ENCODE measurements at regions not wholly inside any gene's neighbourhood (a gene's known extent, or its start where the extent isn't known, plus 50 kb on each side); places are given as distances from the start of the nearest gene placed in this dataset.

DNA sequence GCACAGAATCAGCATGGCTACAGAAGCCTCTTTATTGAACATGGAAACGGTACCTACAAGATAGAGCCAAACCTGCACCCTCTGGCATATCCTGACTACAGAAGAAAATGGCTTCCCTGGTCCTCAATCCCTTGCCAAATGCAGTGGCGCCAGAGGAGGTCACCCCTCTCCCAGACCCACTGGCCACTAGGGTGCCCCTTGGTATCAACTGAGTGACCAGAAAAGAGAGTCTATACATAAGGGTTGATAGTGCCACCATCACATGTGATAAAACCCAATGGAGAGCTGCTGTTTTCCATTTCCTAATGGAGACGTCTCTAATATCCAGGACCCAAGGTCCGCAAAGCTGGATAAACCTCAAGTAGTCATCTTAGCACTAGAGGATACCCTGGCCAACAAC lies 52.7 kb upstream of the ALK start:
- Mint-ChIP-seq H3K4me1 (ENCODE audit: low read depth in 2 of 2) (no peaks in the 10 kb centered on the region), H3K36me3 (no peaks in the 10 kb centered on the region), H3K4me3 (no peak overlapping the region), H3K9me3 (no peaks in the 10 kb centered on the region), H3K27ac (no peak overlapping the region), H3K27me3 (peaks cover 7% of the 10 kb centered on the region in 2 donors)
- ATAC-seq (no peak), DNase-seq (ENCODE audit: low spot score) (no peak)

DNA sequence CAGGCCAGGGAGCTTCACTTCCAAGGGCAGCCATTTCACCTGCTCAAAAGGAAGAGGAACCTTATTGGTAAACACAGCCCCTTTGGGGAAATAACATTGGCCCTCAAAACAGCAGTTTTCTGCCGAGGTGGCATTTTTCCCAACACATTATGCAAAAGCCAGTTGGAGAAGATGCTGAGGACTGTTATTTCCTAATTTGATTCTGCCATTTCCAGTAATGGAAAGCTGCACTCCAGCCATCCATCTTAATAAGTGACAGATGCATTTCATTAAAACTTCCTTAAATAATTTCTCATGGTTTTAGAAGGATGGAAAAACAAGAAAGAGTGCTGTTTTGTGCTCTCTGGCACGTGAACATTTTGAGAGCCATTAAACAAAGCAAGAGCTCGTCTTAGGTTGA lies 55.9 kb upstream of the ALK start:
- no peaks in the 10 kb centered on the region for H3K9me3 Mint-ChIP-seq
- no peak for DNase-seq (ENCODE audit: low spot score)
- no peaks in the 10 kb centered on the region for H3K36me3 Mint-ChIP-seq
- no peaks in the 10 kb centered on the region for H3K4me1 Mint-ChIP-seq (ENCODE audit: low read depth in 2 of 2)
- H3K4me3 Mint-ChIP-seq, result no peak overlapping the region
- H3K27me3 Mint-ChIP-seq, result peaks cover 7 to 10% of the 10 kb centered on the region in 2 donors
- no peak overlapping the region for H3K27ac Mint-ChIP-seq
- ATAC-seq, result no peak

DNA sequence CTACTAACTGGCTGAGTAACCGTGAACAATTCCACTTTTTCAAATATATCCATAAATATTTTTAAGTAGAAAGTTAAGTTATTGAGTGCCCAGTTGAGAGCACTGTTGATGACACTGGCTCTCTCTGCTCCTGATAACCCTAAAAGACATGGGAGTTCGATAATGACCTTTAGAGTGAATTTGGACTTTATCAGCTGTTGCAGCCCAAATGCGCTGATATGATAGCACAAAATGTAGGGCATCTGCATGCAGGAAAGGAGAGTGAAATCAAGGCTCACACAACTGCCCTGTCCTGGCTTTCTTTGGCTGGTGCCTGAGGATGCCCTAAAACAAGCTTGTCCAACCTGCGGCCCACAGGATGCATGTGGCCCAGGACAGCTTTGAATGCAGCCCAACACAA lies 60.0 kb upstream of the ALK start:
- no peaks in the 10 kb centered on the region for H3K9me3 Mint-ChIP-seq
- no peak for ATAC-seq

DNA sequence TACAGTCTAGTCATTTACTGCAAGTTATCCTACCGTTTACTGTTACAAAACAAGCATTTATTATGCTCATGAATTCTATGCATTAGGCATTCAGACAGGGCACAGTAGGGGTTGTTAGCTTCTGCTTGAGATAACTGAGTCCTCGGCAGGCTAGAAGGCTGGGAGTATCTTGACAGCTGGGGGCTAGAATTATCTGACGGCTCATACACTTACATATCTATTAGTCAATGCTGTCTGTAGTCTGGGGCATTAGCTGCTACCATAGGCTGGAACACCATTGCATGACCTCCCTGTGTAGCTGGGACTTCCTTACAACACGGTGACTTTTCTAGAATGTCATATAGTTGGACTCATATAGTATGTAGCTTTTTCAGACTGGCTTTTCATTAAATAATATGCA lies 61.9 kb upstream of the ALK start:
- H3K4me3 Mint-ChIP-seq, result no peak overlapping the region
- no peaks in the 10 kb centered on the region for H3K9me3 Mint-ChIP-seq
- DNase-seq (ENCODE audit: low spot score) (no peak), ATAC-seq (no peak)
- no peaks in the 10 kb centered on the region for H3K4me1 Mint-ChIP-seq (ENCODE audit: low read depth in 2 of 2)
- no peak overlapping the region for H3K27ac Mint-ChIP-seq
- peaks cover 7 to 9% of the 10 kb centered on the region in 2 donors for H3K27me3 Mint-ChIP-seq
- H3K36me3 Mint-ChIP-seq, result no peaks in the 10 kb centered on the region

More for the DNA sequence above, 60.0 kb upstream of the ALK start:
- no peaks in the 10 kb centered on the region for H3K36me3 Mint-ChIP-seq
- DNase-seq (ENCODE audit: low spot score), result no peak
- H3K4me1 Mint-ChIP-seq (ENCODE audit: low read depth in 2 of 2), result no peaks in the 10 kb centered on the region
- H3K4me3 Mint-ChIP-seq, result no peak overlapping the region
- H3K27ac Mint-ChIP-seq, result no peak overlapping the region
- peaks cover 7 to 9% of the 10 kb centered on the region in 2 donors for H3K27me3 Mint-ChIP-seq

DNA sequence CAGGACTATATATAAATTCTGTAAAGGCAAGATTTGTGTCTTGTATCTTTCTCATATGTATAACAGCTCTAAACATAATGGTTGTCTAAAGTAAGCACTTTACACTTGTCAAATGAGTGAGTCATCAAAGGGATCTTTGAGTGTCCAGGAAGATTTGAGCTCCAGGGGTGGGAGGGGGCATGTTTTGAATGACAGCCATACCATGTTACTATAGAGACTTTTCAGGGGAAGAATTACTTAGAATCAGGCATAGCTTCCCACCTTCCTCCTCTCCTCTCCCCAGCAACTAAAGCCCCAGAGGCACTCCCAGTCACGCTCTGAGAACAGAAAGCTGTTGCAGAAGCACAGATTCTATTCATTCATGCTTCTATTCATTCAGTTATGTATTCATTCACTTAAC lies 65.8 kb upstream of the ALK start:
- no peak overlapping the region for H3K4me3 Mint-ChIP-seq
- ATAC-seq (no peak), DNase-seq (ENCODE audit: low spot score) (no peak)
- H3K4me1 Mint-ChIP-seq (ENCODE audit: low read depth in 2 of 2), result no peaks in the 10 kb centered on the region
- no peak overlapping the region for H3K27ac Mint-ChIP-seq
- H3K36me3 Mint-ChIP-seq, result no peaks in the 10 kb centered on the region
- H3K9me3 Mint-ChIP-seq, result no peaks in the 10 kb centered on the region
- H3K27me3 Mint-ChIP-seq, result peaks cover 10 to 15% of the 10 kb centered on the region in 2 donors

DNA sequence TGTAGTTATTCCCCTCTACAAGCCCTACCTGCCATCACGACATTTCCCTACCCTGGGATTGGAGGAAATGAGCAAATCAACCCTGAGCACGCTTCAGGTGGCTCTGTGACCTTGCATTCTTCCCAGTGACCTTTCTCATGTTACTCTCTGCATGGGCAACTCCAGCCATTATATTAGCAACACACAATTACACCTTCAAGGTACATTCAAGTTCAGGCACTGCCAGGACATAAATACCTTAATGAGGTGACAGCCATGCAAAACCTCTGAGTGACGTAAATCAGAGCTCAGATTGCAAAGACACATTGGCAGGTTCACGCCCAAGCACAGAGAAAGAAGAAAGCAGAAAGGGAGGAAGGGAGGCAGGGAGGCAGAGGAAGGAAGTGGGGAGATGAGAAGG lies 68.7 kb upstream of the ALK start:
- no peak overlapping the region for H3K27ac Mint-ChIP-seq
- H3K9me3 Mint-ChIP-seq, result no peaks in the 10 kb centered on the region
- no peaks in the 10 kb centered on the region for H3K4me1 Mint-ChIP-seq (ENCODE audit: low read depth in 2 of 2)
- no peak for DNase-seq (ENCODE audit: low spot score)
- peaks cover 7 to 8% of the 10 kb centered on the region in 2 donors for H3K27me3 Mint-ChIP-seq
- H3K36me3 Mint-ChIP-seq, result no peaks in the 10 kb centered on the region
- ATAC-seq, result no peak
- no peak overlapping the region for H3K4me3 Mint-ChIP-seq

DNA sequence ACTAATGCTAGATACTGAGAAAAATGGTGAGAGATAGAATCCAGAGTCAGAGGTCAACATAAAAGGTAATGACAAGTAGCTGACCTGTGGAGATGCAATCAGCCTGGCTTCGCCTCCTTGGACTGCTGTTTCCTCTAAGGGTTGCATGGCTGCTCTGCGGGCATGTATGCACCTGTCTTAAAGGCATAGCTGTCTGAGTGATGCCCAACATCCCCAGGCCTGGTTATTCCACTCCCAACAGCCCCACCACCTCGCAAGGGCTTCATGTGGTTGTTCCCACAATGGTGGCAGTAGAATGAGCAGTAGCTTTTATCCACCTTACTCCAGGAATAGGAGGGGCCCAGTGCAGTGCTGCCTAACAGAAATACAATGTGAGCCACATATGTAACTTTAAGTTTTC lies 69.7 kb upstream of the ALK start:
- Mint-ChIP-seq H3K27ac (no peak overlapping the region), H3K4me3 (no peak overlapping the region), H3K27me3 (peaks cover 9 to 15% of the 10 kb centered on the region in 2 donors), H3K4me1 (ENCODE audit: low read depth in 2 of 2) (no peaks in the 10 kb centered on the region), H3K9me3 (no peaks in the 10 kb centered on the region), H3K36me3 (no peaks in the 10 kb centered on the region)
- no peak for DNase-seq (ENCODE audit: low spot score)
- no peak for ATAC-seq

DNA sequence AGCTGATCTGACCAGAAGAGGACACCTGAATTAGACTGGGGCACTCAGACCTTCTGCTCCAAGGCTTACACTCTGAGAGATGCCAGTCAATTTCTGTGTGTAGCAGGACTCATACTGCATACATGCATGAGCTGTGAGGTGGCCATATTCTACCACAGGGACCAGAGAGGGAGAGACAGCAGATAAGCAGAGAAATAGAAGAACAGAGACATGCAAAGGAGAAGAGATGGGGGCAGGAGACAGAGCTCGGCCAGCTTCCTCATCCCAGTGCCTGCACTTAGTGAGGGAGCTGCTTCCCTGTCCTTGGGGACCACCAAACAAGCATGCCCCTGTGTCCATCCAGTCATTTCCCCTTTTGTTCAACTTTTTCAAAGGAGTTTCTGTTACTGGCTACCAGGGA lies 73.9 kb upstream of the ALK start:
- Mint-ChIP-seq H3K36me3 (peaks cover 4% of the 10 kb centered on the region), H3K9me3 (no peaks in the 10 kb centered on the region), H3K27ac (no peak overlapping the region), H3K27me3 (peaks cover 17 to 39% of the 10 kb centered on the region in 2 donors), H3K4me1 (ENCODE audit: low read depth in 2 of 2) (no peaks in the 10 kb centered on the region), H3K4me3 (no peak overlapping the region)
- ATAC-seq (no peak), DNase-seq (ENCODE audit: low spot score) (no peak)

DNA sequence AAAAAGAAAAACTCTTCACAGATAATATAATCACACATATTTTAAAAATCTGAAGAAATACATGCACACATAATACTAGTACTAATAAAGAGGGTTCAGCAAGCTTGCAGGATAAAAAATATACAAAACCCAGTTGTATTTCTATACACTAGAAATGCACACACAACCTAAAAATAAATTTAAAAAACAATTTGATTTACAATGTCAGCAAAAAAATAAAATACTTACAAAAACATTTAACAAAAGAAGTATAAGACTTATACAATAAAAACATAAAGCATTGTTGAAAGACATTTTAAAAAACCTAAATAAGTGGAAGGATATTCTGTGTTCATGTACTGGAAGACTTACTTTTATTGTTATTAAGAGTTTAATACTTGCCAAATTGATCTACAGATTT lies 81.7 kb upstream of the ALK start:
- H3K36me3 Mint-ChIP-seq, result peaks cover 4% of the 10 kb centered on the region
- H3K4me3 Mint-ChIP-seq, result no peak overlapping the region
- H3K27ac Mint-ChIP-seq, result no peak overlapping the region
- H3K4me1 Mint-ChIP-seq (ENCODE audit: low read depth in 2 of 2), result no peaks in the 10 kb centered on the region
- DNase-seq (ENCODE audit: low spot score) (no peak), ATAC-seq (no peak)
- H3K27me3 Mint-ChIP-seq, result peaks cover 7 to 31% of the 10 kb centered on the region in 2 donors
- H3K9me3 Mint-ChIP-seq, result no peaks in the 10 kb centered on the region

DNA sequence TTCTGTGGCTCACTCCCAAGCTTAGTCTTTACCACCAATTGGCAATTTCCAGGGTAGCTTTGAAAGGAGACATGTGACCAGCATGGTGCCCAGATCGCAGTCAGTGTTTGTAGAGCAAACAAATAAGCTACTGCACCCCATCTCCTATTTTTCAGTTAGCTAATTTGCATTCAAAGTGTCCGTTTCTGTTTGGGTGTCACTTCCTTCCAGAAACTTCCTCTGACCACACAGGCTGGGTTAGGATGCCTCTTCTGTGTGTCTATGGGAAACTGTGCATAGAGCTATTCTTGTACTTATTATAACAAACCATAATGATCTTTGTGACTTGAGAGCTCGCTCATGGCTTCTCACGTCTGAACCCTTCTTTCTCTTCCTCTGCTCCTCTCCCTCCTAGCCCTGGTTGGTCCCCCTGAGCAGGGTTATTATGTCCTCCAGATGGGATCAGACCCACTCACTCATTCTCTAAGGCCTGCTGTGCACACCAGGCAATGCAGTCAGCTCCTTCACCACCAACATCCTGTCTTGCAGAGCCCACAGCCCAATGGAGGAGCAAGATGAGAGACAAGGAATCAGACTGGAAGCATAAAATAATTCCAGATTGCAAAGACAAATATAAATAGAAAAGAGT lies 101.2 kb upstream of the ALK start:
- Mint-ChIP-seq H3K4me3 (no peak overlapping the region), H3K9me3 (no peaks in the 10 kb centered on the region), H3K27ac (no peak overlapping the region), H3K27me3 (peaks cover 10% of the 10 kb centered on the region in 2 donors), H3K4me1 (ENCODE audit: low read depth in 2 of 2) (no peaks in the 10 kb centered on the region), H3K36me3 (no peaks in the 10 kb centered on the region)
- ATAC-seq (no peak), DNase-seq (ENCODE audit: low spot score) (no peak)

DNA sequence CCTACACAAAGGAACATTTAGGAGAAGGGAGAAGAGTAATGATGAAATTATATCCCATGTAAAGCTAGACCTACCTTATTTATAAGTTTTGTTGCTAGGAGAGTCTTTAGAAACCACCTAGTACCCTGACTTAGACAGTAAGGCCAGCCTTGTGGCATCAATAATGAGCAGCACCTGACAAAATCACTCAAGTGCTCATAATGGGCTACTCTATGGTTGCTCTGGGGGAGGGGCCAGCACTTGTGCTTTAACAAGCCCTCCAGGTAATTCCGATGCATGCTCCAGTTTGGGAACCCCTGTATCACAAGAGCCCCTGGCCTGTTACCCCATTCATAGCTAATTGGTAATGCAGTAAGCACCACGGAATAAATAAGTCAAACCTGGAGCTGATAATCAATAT lies 102.9 kb upstream of the ALK start:
- ATAC-seq, result no peak
- no peak for DNase-seq (ENCODE audit: low spot score)
- H3K27me3 Mint-ChIP-seq, result peaks cover 12 to 14% of the 10 kb centered on the region in 2 donors

DNA sequence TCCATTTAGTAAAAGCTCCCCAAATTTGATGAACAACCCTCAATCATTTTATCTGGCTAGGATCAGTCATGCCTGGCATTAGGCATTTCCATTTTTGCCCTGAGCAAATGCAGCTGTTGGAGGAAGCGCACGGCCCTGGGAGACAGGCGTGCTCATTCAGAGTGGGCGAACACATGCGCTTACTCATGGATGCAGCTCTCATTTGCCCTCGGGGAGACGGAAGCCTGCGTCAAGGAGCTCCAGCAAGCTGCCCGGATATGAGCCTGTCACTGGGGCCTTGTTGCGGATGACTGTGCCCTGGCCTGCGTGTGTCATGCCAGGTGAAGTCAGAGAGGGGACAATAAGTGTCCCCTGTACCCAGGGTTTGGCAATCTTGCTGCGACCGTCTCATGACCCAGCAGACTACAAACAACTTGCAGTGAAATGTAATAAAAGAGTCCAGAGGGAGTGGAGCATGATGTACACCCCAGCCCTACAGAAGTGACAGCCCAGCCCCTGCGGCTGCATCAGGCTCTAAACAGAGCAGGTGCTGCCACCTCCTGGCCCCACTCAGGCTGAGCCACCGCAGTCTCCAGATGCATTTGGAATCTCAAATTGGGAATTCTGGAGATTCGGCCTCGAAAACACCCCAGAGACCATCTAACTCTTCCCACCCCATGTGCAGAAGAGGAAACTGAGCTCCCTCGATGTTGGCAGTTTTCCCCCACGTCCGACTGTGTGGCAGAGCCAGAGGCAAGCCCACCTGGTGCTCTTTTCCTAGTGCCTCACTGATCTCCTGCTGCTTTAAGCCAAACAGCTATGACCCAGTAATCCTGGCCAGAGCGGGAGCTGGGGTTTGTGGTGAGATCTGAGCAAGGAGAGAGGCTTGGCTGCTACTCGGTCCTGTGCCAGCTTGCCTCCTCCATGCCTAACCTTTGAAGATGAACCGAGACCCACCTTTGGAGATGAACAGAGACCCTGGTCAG lies 105.0 kb upstream of the ALK start:
- Mint-ChIP-seq H3K27ac (no peak overlapping the region), H3K36me3 (no peaks in the 10 kb centered on the region), H3K4me1 (ENCODE audit: low read depth in 2 of 2) (no peaks in the 10 kb centered on the region), H3K27me3 (peaks cover 23 to 34% of the 10 kb centered on the region in 2 donors), H3K4me3 (no peak overlapping the region), H3K9me3 (no peaks in the 10 kb centered on the region)
- DNase-seq (ENCODE audit: low spot score) (no peak), ATAC-seq (no peak)

More for the DNA sequence above, 102.9 kb upstream of the ALK start:
- H3K4me1 Mint-ChIP-seq (ENCODE audit: low read depth in 2 of 2), result no peaks in the 10 kb centered on the region
- no peaks in the 10 kb centered on the region for H3K9me3 Mint-ChIP-seq
- H3K36me3 Mint-ChIP-seq, result no peaks in the 10 kb centered on the region
- no peak overlapping the region for H3K4me3 Mint-ChIP-seq
- no peak overlapping the region for H3K27ac Mint-ChIP-seq

DNA sequence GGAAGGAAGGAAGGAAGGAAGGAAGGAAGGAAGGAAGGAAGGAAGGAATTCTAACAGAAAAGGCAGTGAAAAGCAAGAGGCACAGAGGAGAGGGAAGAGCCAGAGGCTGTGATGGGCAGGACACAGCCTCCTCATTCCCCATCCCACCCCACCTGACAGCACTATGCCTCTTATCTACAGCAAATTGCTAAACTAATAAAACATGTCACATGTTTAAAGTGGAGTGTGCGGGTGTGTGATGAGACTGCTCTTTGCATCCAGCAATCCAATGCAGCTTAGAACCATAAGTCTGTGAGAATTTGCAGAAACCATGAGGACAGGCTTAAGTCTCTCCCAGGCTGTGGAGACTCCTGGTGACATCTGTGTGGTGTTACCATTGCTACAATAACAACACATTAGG lies 108.4 kb upstream of the ALK start:
- Mint-ChIP-seq H3K27me3 (peaks cover 23 to 35% of the 10 kb centered on the region in 2 donors), H3K4me1 (ENCODE audit: low read depth in 2 of 2) (no peaks in the 10 kb centered on the region), H3K36me3 (no peaks in the 10 kb centered on the region), H3K4me3 (no peak overlapping the region), H3K27ac (no peak overlapping the region), H3K9me3 (no peaks in the 10 kb centered on the region)
- no peak for DNase-seq (ENCODE audit: low spot score)
- ATAC-seq, result no peak

DNA sequence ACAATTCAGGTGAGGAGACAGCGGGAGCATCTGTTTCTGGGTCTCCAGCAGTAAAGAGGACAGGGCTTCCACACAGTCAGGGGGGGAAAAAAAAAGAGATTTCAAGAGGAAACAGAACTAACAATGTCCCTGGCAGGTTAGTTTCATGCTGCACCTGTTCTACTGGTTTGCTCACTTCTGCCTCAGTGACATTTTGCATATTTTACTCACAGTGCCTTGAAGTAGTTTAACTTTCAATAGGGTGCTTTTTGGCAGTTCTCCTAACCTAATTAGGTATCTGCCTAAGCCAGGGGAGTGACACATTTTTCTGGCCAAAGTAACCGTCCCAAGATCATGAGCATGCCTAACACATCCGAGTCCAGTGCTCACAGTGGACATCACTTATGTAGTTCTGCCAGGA lies 109.0 kb upstream of the ALK start:
- H3K36me3 Mint-ChIP-seq, result no peaks in the 10 kb centered on the region
- no peak overlapping the region for H3K27ac Mint-ChIP-seq
- H3K4me1 Mint-ChIP-seq (ENCODE audit: low read depth in 2 of 2), result no peaks in the 10 kb centered on the region
- ATAC-seq, result no peak
- H3K27me3 Mint-ChIP-seq, result peaks cover 25 to 35% of the 10 kb centered on the region in 2 donors
- no peaks in the 10 kb centered on the region for H3K9me3 Mint-ChIP-seq
- no peak overlapping the region for H3K4me3 Mint-ChIP-seq
- no peak for DNase-seq (ENCODE audit: low spot score)

All from natural killer cell treated with Interleukin-12 subunit alpha and Interleukin-12 subunit beta and Interleukin-15 and Interleukin-18, amount 100 ng/mL, for 72 hours (primary cell).